GM12878 (cell line): ENCODE measurements at regions not wholly inside any gene's neighbourhood (a gene's known extent, or its start where the extent isn't known, plus 50 kb on each side); places are given as distances from the start of the nearest gene placed in this dataset.

ENCODE experiments used
- CUX1 ChIP-seq: IDR thresholded peaks from 2 replicates; pipeline ENCODE4 v1.6.1; 2012; ENCODE audit warnings: improper control_type of control experiment, low read depth, low read length; ENCODE audit not compliant: insufficient replicate concordance
- KAT2A ChIP-seq: conservative IDR thresholded peaks from 2 replicates; pipeline ENCODE4 v1.6.1; 2011; ENCODE audit warnings: low read depth, low read length; ENCODE audit not compliant: control insufficient read depth
- MYC ChIP-seq: IDR thresholded peaks from 2 replicates; pipeline ENCODE4 v1.6.1; 2011; ENCODE audit warnings: mild to moderate bottlenecking, low read length, moderate library complexity, inconsistent platforms; ENCODE audit not compliant: insufficient read depth, insufficient replicate concordance, insufficient read length, severe bottlenecking
- NFYA ChIP-seq: IDR thresholded peaks from 2 replicates; pipeline ENCODE4 v1.6.1; 2011; ENCODE audit warnings: low read depth, mild to moderate bottlenecking, low read length, improper control_type of control experiment, borderline replicate concordance
- PKNOX1 ChIP-seq: fragments of 450-650 bp; IDR thresholded peaks from 2 replicates; pipeline ENCODE4 v1.6.1; 2016; ENCODE audit warnings: mild to moderate bottlenecking
- ZNF592 ChIP-seq: fragments of 450-650 bp; IDR thresholded peaks from 2 replicates; pipeline ENCODE4 v1.6.1; 2017; ENCODE audit warnings: mild to moderate bottlenecking, moderate library complexity

DNA sequence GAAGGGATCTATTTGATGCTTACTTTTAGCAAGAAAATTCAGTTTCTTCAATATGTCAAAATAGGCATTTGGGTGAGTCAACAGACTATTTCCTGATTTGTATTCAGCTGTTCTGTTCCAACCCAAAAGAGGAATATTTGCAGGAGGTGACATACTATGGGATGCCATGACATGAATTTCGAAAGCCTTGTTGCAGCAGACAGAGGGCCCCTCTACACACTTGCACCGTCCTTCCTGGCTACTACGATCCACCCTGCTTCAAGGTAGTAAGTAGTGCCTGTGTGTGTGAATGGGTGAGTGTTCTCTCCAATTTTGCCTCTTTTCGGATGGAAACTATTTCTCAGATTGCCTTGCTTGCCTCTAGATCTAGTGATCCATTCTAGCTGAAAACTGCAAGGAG, 413.0 kb upstream of the ADARB2 start (continued):
- TF ChIP-seq CUX1: no peak
- TF ChIP-seq KAT2A: no peak
- no peak for TF ChIP-seq ZNF592
- TF ChIP-seq NFYA: no peak
- TF ChIP-seq MYC: no peak
- TF ChIP-seq PKNOX1: no peak
